ENCODE measurements at regions not wholly inside any gene's neighbourhood (a gene's known extent, or its start where the extent isn't known, plus 50 kb on each side); places are given as distances from the start of the nearest gene placed in this dataset.

- TF ChIP-seq TAF1 (IDR thresholded peaks at IDR 0.05; ENCODE audit: borderline replicate concordance, insufficient read depth, low read length) (no peak), FOXP2 (optimal IDR thresholded peaks at IDR 0.05; ENCODE audit: borderline replicate concordance, extremely low read depth, extremely low read length, insufficient read depth) (no peak), POLR2AphosphoS5 (IDR thresholded peaks at IDR 0.05; ENCODE audit: low read depth, low read length) (no peak), SIN3A (IDR thresholded peaks at IDR 0.05; ENCODE audit: borderline replicate concordance, insufficient read depth, low read length) (no peak)
These were observed 173.6 kb downstream of the RCHY1 start for GRCh38 chr4:75340561-75340960.

GRCh38 chr4:75338352-75338880 lies 175.8 kb downstream of the RCHY1 start:
- TF ChIP-seq TAF1 (IDR thresholded peaks at IDR 0.05; ENCODE audit: borderline replicate concordance, insufficient read depth, low read length): no peak
- no peak for TF ChIP-seq FOXP2 (optimal IDR thresholded peaks at IDR 0.05; ENCODE audit: borderline replicate concordance, extremely low read depth, extremely low read length, insufficient read depth)
- TF ChIP-seq, protein P1, sequence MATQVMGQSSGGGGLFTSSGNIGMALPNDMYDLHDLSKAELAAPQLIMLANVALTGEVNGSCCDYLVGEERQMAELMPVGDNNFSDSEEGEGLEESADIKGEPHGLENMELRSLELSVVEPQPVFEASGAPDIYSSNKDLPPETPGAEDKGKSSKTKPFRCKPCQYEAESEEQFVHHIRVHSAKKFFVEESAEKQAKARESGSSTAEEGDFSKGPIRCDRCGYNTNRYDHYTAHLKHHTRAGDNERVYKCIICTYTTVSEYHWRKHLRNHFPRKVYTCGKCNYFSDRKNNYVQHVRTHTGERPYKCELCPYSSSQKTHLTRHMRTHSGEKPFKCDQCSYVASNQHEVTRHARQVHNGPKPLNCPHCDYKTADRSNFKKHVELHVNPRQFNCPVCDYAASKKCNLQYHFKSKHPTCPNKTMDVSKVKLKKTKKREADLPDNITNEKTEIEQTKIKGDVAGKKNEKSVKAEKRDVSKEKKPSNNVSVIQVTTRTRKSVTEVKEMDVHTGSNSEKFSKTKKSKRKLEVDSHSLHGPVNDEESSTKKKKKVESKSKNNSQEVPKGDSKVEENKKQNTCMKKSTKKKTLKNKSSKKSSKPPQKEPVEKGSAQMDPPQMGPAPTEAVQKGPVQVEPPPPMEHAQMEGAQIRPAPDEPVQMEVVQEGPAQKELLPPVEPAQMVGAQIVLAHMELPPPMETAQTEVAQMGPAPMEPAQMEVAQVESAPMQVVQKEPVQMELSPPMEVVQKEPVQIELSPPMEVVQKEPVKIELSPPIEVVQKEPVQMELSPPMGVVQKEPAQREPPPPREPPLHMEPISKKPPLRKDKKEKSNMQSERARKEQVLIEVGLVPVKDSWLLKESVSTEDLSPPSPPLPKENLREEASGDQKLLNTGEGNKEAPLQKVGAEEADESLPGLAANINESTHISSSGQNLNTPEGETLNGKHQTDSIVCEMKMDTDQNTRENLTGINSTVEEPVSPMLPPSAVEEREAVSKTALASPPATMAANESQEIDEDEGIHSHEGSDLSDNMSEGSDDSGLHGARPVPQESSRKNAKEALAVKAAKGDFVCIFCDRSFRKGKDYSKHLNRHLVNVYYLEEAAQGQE (IDR thresholded peaks at IDR 0.05; ENCODE audit: insufficient read depth in 1 of 2, low read depth in 2 of 2, low read length in 2 of 2): no peak
- no peak for TF ChIP-seq POLR2AphosphoS5 (IDR thresholded peaks at IDR 0.05; ENCODE audit: low read depth, low read length)
- TF ChIP-seq SIN3A (IDR thresholded peaks at IDR 0.05; ENCODE audit: borderline replicate concordance, insufficient read depth, low read length): no peak

DNA sequence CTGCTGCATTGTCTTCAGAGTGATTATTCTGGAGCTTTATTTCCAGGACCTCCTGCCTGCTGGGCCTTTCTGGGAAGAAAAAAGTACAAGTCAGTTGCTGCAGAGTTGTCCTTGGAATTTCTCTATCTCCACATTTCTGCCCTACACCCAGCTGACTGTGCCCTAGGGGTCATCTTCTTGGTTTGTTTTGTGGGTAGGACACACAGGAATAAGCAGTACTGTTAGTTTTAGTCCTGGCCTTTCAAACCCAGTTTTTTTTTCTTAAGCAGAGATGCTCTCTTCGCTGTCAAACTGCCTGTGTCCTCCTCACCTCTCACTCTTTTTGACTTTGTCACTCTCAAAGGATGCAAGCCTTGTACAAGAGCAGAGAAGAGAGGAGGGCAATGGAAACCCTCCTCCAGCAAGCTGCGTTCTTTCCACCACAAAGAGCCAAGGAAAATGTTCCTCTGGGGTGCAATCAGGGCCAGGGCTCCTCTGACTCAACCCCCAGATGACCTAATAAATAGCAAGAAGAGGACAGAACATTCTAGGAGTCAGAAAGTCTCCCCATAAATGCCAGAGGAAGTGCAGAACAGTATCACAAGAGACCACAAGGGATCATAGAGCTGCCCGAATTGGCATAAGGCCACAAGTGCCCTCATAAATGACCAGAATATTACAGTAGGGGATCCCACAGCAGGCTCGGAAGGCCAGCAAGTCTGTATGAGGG lies 186.2 kb downstream of the RCHY1 start:
- TF ChIP-seq, protein P1 (IDR thresholded peaks at IDR 0.05; ENCODE audit: insufficient read depth in 1 of 2, low read depth in 2 of 2, low read length in 2 of 2): no peak
- no peak for TF ChIP-seq SIN3A (IDR thresholded peaks at IDR 0.05; ENCODE audit: borderline replicate concordance, insufficient read depth, low read length)
- TF ChIP-seq TAF1 (IDR thresholded peaks at IDR 0.05; ENCODE audit: borderline replicate concordance, insufficient read depth, low read length): no peak
- no peak for TF ChIP-seq FOXP2 (optimal IDR thresholded peaks at IDR 0.05; ENCODE audit: borderline replicate concordance, extremely low read depth, extremely low read length, insufficient read depth)
- TF ChIP-seq POLR2AphosphoS5 (IDR thresholded peaks at IDR 0.05; ENCODE audit: low read depth, low read length): no peak

- TF ChIP-seq FOXP2 (optimal IDR thresholded peaks at IDR 0.05; ENCODE audit: borderline replicate concordance, extremely low read depth, extremely low read length, insufficient read depth) (no peak), SIN3A (IDR thresholded peaks at IDR 0.05; ENCODE audit: borderline replicate concordance, insufficient read depth, low read length) (no peak)
These were observed 188.8 kb downstream of the RCHY1 start for GRCh38 chr4:75325318-75325979.

DNA sequence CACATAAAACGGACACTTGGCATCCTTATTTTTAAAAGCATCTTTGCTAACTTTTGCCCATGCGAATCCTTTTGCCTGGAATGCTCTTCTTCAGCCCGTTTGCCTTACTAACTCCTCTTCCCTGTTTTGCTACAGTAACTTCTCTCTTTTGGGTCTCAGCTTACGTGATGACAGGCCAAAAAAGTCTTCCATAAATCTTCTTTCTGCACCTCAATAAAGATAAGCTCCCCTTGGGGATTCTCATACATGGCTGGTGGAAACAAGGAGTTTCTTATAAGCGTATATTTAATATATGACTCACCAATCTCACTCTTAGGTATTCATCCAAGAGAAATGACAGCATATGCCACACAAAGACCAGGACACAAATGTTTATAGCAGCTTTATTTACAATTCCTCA lies 192.7 kb downstream of the RCHY1 start:
- TF ChIP-seq TAF1 (IDR thresholded peaks at IDR 0.05; ENCODE audit: borderline replicate concordance, insufficient read depth, low read length) (no peak), POLR2AphosphoS5 (IDR thresholded peaks at IDR 0.05; ENCODE audit: low read depth, low read length) (no peak), SIN3A (IDR thresholded peaks at IDR 0.05; ENCODE audit: borderline replicate concordance, insufficient read depth, low read length) (no peak), FOXP2 (optimal IDR thresholded peaks at IDR 0.05; ENCODE audit: borderline replicate concordance, extremely low read depth, extremely low read length, insufficient read depth) (no peak)
- TF ChIP-seq, protein P1 (IDR thresholded peaks at IDR 0.05; ENCODE audit: insufficient read depth in 1 of 2, low read depth in 2 of 2, low read length in 2 of 2): no peak

DNA sequence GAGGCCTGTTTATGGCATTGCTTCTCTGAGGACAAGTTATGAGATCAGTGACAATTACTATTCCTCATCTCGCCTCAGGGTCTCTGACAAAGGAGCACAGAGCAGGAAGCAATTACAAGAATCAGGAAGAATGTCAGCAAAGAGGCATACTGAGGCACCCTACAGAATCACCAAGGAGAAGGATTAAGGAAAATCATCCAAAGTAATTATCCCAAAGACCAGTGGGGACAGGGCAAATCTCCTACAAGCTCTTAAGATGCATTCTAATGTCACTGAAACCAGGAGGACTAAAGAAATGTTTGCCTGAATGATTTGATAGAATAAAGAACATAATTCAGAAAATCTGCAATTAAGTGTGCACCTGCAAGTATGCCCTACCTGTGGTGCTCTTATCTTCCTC lies 206.2 kb downstream of the RCHY1 start:
- TF ChIP-seq FOXP2 (optimal IDR thresholded peaks at IDR 0.05; ENCODE audit: borderline replicate concordance, extremely low read depth, extremely low read length, insufficient read depth) (no peak), TAF1 (IDR thresholded peaks at IDR 0.05; ENCODE audit: borderline replicate concordance, insufficient read depth, low read length) (no peak), SIN3A (IDR thresholded peaks at IDR 0.05; ENCODE audit: borderline replicate concordance, insufficient read depth, low read length) (no peak), POLR2AphosphoS5 (IDR thresholded peaks at IDR 0.05; ENCODE audit: low read depth, low read length) (no peak)
- TF ChIP-seq, protein P1 (IDR thresholded peaks at IDR 0.05; ENCODE audit: insufficient read depth in 1 of 2, low read depth in 2 of 2, low read length in 2 of 2): no peak

Measured in PFSK-1 (cell line).